ENCODE measurements at regions not wholly inside any gene's neighbourhood (a gene's known extent, or its start where the extent isn't known, plus 50 kb on each side); places are given as distances from the start of the nearest gene placed in this dataset.
A peak's percentile ranks its signal among the peaks of the same experiment; 100 is the strongest.

DNA sequence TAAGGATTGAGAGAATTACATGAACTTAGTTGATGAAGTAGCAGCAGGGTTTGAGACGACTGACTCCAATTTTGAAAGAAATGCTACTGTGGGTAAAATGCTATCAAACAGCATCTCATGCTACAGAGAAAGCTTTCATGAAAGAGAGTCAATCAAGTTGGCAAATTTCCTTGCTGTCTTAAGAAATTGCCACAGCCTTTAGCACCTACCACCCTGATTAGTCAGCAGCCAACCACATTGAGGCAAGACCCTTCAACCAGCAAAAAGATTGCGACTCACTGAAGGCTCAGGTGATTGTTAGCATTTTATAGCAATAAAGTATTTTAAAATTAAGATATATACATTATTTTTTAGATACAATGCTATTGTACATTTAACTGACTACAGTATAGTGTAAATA lies 80.9 kb downstream of the RAP2B start:
- H3K36me3 ChIP-seq: no peaks in the 10 kb centered on the region
- peaks cover 9% of the 10 kb centered on the region for H3K4me1 ChIP-seq
- TF ChIP-seq, protein P1, sequence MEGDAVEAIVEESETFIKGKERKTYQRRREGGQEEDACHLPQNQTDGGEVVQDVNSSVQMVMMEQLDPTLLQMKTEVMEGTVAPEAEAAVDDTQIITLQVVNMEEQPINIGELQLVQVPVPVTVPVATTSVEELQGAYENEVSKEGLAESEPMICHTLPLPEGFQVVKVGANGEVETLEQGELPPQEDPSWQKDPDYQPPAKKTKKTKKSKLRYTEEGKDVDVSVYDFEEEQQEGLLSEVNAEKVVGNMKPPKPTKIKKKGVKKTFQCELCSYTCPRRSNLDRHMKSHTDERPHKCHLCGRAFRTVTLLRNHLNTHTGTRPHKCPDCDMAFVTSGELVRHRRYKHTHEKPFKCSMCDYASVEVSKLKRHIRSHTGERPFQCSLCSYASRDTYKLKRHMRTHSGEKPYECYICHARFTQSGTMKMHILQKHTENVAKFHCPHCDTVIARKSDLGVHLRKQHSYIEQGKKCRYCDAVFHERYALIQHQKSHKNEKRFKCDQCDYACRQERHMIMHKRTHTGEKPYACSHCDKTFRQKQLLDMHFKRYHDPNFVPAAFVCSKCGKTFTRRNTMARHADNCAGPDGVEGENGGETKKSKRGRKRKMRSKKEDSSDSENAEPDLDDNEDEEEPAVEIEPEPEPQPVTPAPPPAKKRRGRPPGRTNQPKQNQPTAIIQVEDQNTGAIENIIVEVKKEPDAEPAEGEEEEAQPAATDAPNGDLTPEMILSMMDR (IDR thresholded peaks at IDR 0.05): no peak
- DNase-seq (no peak), ATAC-seq (no peak)
- no peak overlapping the region for H3K4me3 ChIP-seq
- H3K27ac ChIP-seq: no peak overlapping the region
- peaks cover 4% of the 10 kb centered on the region for H3K9me3 ChIP-seq
- intact Hi-C loops (cut with DNase I): no loop called here
- no peaks in the 10 kb centered on the region for H3K27me3 ChIP-seq (ENCODE audit: low read depth)

DNA sequence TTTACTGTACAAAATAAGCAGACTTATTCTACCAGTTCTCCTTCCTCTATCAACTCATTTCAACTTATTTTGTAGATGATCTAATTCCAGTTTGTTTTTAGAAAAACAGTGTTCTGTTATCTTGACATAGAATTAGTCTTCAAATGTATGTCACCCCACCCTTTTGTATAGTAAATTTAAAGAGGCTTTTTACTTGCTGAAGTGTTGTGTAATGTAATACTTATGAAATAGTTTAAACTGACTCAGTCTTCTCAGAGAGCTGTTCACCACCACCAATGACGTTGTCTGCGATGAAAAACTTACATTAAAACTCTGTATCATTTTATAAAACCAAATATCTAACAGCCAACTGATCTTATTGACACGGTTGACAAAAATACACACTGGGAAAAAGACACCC lies 82.9 kb downstream of the RAP2B start:
- intact Hi-C loops (cut with DNase I): no loop called here
- H3K4me1 ChIP-seq: peaks cover 9% of the 10 kb centered on the region

DNA sequence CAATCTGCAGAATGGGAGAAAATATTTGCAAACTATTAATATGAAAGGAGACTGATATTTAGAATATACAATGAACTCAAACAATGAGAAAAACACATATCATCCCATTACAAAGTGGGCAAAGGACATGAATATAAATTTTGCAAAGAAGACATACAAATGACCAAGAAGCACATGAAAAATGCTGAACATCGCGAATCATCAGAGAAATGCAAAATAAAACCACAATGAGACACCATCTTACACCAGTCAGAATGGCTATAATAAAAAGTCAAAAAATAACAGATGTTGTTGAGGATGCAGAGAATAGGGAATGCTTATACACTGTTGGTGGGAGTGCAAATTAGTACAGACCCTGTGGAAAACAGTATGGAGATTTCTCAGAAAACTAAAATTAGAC lies 83.6 kb downstream of the RAP2B start:
- Histone ChIP-seq H3K4me3 (no peak overlapping the region), H3K27me3 (ENCODE audit: low read depth) (no peaks in the 10 kb centered on the region), H3K27ac (no peak overlapping the region), H3K9me3 (peaks cover 4% of the 10 kb centered on the region), H3K4me1 (peaks cover 10% of the 10 kb centered on the region), H3K36me3 (no peaks in the 10 kb centered on the region)
- intact Hi-C loops (cut with DNase I): no loop called here
- TF ChIP-seq, protein P1 (IDR thresholded peaks at IDR 0.05): no peak
- ATAC-seq (no peak), DNase-seq (no peak)

More for the DNA sequence above, 82.9 kb downstream of the RAP2B start:
- Histone ChIP-seq H3K27me3 (ENCODE audit: low read depth) (no peaks in the 10 kb centered on the region), H3K4me3 (no peak overlapping the region), H3K27ac (no peak overlapping the region), H3K9me3 (peaks cover 4% of the 10 kb centered on the region), H3K36me3 (no peaks in the 10 kb centered on the region)
- DNase-seq (no peak), ATAC-seq (no peak)
- TF ChIP-seq, protein P1 (IDR thresholded peaks at IDR 0.05): no peak

DNA sequence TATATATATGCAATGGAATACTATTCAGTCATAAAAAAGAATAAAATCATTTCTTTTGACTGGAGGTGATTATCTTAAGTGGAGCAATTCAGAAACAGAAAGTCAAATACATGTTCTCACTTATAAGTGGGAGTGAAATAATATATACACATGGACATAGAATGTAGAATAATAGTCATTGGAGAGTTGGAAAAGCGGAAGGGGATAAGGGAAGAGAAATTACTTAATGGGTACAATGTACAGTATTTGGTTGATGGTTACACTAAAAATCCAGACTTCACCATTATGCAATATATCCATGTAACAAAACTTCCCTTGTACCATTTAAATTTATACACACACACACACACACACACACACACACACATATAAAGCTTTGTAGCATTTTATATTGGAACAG lies 84.3 kb downstream of the RAP2B start:
- Histone ChIP-seq H3K4me3 (no peak overlapping the region), H3K27ac (no peak overlapping the region), H3K27me3 (ENCODE audit: low read depth) (no peaks in the 10 kb centered on the region), H3K9me3 (peaks cover 4% of the 10 kb centered on the region), H3K4me1 (peaks cover 14% of the 10 kb centered on the region), H3K36me3 (no peaks in the 10 kb centered on the region)
- intact Hi-C loops (cut with DNase I): no loop called here
- DNase-seq (no peak), ATAC-seq (peak in 1 of 2 donors; percentile 31)
- TF ChIP-seq, protein P1 (IDR thresholded peaks at IDR 0.05): no peak

DNA sequence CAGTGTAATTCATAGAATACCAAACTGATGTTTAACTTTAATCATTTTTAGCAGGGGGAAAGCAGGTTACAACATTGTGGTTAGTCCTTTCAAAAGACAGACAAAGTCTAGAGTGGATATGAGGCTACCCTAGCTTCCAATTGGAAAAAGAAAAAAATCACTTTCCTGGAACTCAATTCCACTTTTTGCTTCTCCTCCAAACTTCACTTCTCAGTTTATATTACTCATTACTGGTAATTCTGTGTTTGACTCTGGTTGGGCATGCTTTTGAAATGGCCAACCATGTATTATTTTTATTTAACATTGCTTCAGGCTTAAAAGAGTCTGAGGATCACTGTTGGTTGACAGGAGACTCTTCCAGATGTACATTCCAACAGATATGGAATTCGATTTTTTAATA lies 84.8 kb downstream of the RAP2B start:
- TF ChIP-seq, protein P1 (IDR thresholded peaks at IDR 0.05): no peak
- peak; percentile 39 to 47 for ATAC-seq
- intact Hi-C loops (cut with DNase I): no loop called here

More for the DNA sequence above, 84.8 kb downstream of the RAP2B start:
- Histone ChIP-seq H3K36me3 (no peaks in the 10 kb centered on the region), H3K4me1 (peaks cover 14% of the 10 kb centered on the region), H3K9me3 (peaks cover 4% of the 10 kb centered on the region), H3K27ac (peak overlapping the region; percentile 56), H3K27me3 (ENCODE audit: low read depth) (no peaks in the 10 kb centered on the region), H3K4me3 (no peak overlapping the region)
- DNase-seq: no peak
